C4-2B (cell line): ENCODE measurements at regions not wholly inside any gene's neighbourhood (a gene's known extent, or its start where the extent isn't known, plus 50 kb on each side); places are given as distances from the start of the nearest gene placed in this dataset.

Experiments
- CTCF ChIP-seq: fragments of 450-650 bp; conservative IDR thresholded peaks from 2 replicates; pipeline ENCODE4 v1.5.1; 2017; ENCODE audit warnings: mild to moderate bottlenecking
- ZFX ChIP-seq: fragments of 450-650 bp; IDR thresholded peaks from 2 replicates; pipeline ENCODE4 v1.6.1; 2017

GRCh38 chr20:59387891-59388290 lies 87.5 kb downstream of the EDN3 start:
- TF ChIP-seq CTCF (no peak), ZFX (no peak)
